ENCODE measurements at regions not wholly inside any gene's neighbourhood (a gene's known extent, or its start where the extent isn't known, plus 50 kb on each side); places are given as distances from the start of the nearest gene placed in this dataset.
"Not testable (repeated sequence)": the region's sequence is repeated elsewhere in the genome, so short reads cannot be mapped to it uniquely, and the experiment has no call there.

DNA sequence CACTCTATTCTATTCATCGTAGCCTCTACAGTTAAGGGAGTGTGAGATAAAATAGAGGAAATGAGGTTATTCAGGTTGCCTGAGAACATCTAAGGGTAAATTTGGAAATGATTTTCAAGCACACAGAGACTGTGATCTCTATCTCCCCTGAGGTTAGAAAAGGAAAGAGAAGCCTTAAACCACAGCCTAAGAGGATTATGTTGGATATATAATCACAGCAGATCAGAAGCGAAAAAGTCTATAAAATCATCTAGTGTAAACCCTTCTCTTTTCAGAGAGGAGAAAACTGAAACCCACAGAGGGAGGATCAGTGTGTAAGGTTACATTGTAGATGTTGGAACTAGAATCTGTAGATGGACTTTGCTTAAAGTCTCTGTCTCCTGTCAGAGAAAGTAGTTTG, 90.6 kb upstream of the SEMA3E start:
- Mint-ChIP-seq H3K27ac (no peak overlapping the region), H3K9me3 (peaks cover 0 to 9% (median 3%) of the 10 kb centered on the region in 8 donors), H3K27me3 (no peaks in the 10 kb centered on the region), H3K4me3 (no peak overlapping the region), H3K4me1 (no peaks in the 10 kb centered on the region), H3K36me3 (no peaks in the 10 kb centered on the region)
- ChIA-PET CTCF (ENCODE audit: partially characterized antibody) (no interaction called here), POLR2A (ENCODE audit: partially characterized antibody) (no interaction called here)
- intact Hi-C loops (cut with micrococcal nuclease), result no loop called here
- Histone ChIP-seq H3K36me3 (ENCODE audit: insufficient read depth, low read length) (no peaks in the 10 kb centered on the region), H3K27ac (ENCODE audit: low read depth, low read length) (no peak overlapping the region), H3K4me1 (ENCODE audit: insufficient read depth, low read length) (no peaks in the 10 kb centered on the region), H3K9me3 (ENCODE audit: control insufficient read depth in 1 of 2, low read length in 2 of 2) (no peaks in the 10 kb centered on the region), H3K4me3 (ENCODE audit: low read length in 2 of 2) (no peak overlapping the region), H3K27me3 (ENCODE audit: insufficient read depth, low read length) (no peaks in the 10 kb centered on the region)
- no peak for DNase-seq

- Mint-ChIP-seq H3K4me3 (no peak overlapping the region), H3K36me3 (no peaks in the 10 kb centered on the region), H3K4me1 (no peaks in the 10 kb centered on the region), H3K27ac (no peak overlapping the region), H3K9me3 (peaks cover 0 to 9% (median 2%) of the 10 kb centered on the region in 8 donors), H3K27me3 (no peaks in the 10 kb centered on the region)
- no peak overlapping the region for H3K4me3 ChIP-seq (ENCODE audit: low read length in 2 of 2)
- no peak for DNase-seq
- H3K9me3 ChIP-seq (ENCODE audit: control insufficient read depth in 1 of 2, low read length in 2 of 2), result no peaks in the 10 kb centered on the region
- ChIA-PET POLR2A (ENCODE audit: partially characterized antibody) (no interaction called here), CTCF (ENCODE audit: partially characterized antibody) (no interaction called here)
- no peaks in the 10 kb centered on the region for H3K36me3 ChIP-seq (ENCODE audit: insufficient read depth, low read length)
- H3K27ac ChIP-seq (ENCODE audit: low read depth, low read length), result no peak overlapping the region
- intact Hi-C loops (cut with micrococcal nuclease), result no loop called here
- no peaks in the 10 kb centered on the region for H3K4me1 ChIP-seq (ENCODE audit: insufficient read depth, low read length)
- H3K27me3 ChIP-seq (ENCODE audit: insufficient read depth, low read length), result no peaks in the 10 kb centered on the region
Observed at GRCh38 chr7:83738291-83738835, 89.4 kb upstream of the SEMA3E start.

DNA sequence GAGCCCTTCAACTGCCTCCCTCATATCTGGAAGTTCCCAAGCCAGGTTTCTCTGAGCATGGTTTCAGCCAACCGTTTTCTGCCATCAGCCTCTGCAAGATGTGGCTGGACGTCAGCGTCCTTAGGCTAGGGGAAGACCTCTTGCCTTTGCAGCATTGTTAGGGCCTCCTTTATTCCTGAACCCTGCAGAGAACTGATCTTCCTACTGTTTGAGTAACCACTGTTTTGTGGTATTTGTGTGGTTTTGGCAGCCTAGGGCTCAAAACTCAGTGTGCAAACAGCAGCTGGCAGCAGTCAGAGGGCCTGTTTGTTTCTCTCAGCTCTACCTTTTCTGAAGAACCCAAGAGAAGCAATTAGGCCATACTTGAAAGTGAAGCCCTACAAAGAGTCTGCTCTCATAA, 83.4 kb upstream of the SEMA3E start:
- no peak overlapping the region for H3K4me3 ChIP-seq (ENCODE audit: low read length in 2 of 2)
- POLR2A ChIA-PET (ENCODE audit: partially characterized antibody), result no interaction called here
- Mint-ChIP-seq H3K9me3 (peaks cover 0 to 5% (median 3%) of the 10 kb centered on the region in 8 donors), H3K36me3 (no peaks in the 10 kb centered on the region), H3K4me3 (no peak overlapping the region), H3K27ac (no peak overlapping the region), H3K4me1 (no peaks in the 10 kb centered on the region), H3K27me3 (no peaks in the 10 kb centered on the region)
- CTCF ChIA-PET (ENCODE audit: partially characterized antibody), result no interaction called here
- H3K27me3 ChIP-seq (ENCODE audit: insufficient read depth, low read length), result no peaks in the 10 kb centered on the region
- no peaks in the 10 kb centered on the region for H3K4me1 ChIP-seq (ENCODE audit: insufficient read depth, low read length)
- H3K36me3 ChIP-seq (ENCODE audit: insufficient read depth, low read length), result no peaks in the 10 kb centered on the region
- H3K27ac ChIP-seq (ENCODE audit: low read depth, low read length), result no peak overlapping the region
- no peaks in the 10 kb centered on the region for H3K9me3 ChIP-seq (ENCODE audit: control insufficient read depth in 1 of 2, low read length in 2 of 2)
- intact Hi-C loops (cut with micrococcal nuclease), result no loop called here
- no peak for DNase-seq

DNA sequence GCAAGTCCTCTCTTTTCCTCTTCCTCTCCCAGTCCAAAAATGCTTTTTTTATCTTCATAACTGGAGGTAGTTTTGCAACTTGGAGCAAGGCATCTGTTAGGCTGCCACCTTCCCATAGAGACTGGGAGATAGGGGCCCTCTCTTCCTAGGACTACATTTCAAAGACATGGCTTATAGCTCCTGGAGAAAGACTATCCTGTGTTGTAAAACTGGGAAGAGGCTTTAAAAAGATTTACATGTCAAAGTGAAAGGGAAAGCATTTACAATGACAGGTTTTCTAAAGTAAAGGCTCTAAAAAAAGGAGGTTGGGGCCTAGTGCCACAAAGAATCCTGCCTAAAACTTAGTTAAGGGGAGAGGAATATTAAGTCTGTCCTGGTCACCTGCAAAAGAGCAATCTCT, 82.2 kb upstream of the SEMA3E start:
- H3K36me3 ChIP-seq (ENCODE audit: insufficient read depth, low read length), result no peaks in the 10 kb centered on the region
- POLR2A ChIA-PET (ENCODE audit: partially characterized antibody), result no interaction called here
- intact Hi-C loops (cut with micrococcal nuclease), result no loop called here
- peaks cover 0 to 5% (median 3%) of the 10 kb centered on the region in 8 donors for H3K9me3 Mint-ChIP-seq
- no peak overlapping the region for H3K27ac Mint-ChIP-seq
- H3K4me3 Mint-ChIP-seq, result no peak overlapping the region
- no peaks in the 10 kb centered on the region for H3K4me1 Mint-ChIP-seq
- DNase-seq, result no peak
- H3K4me1 ChIP-seq (ENCODE audit: insufficient read depth, low read length), result no peaks in the 10 kb centered on the region
- H3K27me3 ChIP-seq (ENCODE audit: insufficient read depth, low read length), result no peaks in the 10 kb centered on the region
- H3K27ac ChIP-seq (ENCODE audit: low read depth, low read length), result no peak overlapping the region
- no peaks in the 10 kb centered on the region for H3K9me3 ChIP-seq (ENCODE audit: control insufficient read depth in 1 of 2, low read length in 2 of 2)
- CTCF ChIA-PET (ENCODE audit: partially characterized antibody), result no interaction called here
- H3K27me3 Mint-ChIP-seq, result no peaks in the 10 kb centered on the region
- H3K4me3 ChIP-seq (ENCODE audit: low read length in 2 of 2), result no peak overlapping the region
- H3K36me3 Mint-ChIP-seq, result no peaks in the 10 kb centered on the region

DNA sequence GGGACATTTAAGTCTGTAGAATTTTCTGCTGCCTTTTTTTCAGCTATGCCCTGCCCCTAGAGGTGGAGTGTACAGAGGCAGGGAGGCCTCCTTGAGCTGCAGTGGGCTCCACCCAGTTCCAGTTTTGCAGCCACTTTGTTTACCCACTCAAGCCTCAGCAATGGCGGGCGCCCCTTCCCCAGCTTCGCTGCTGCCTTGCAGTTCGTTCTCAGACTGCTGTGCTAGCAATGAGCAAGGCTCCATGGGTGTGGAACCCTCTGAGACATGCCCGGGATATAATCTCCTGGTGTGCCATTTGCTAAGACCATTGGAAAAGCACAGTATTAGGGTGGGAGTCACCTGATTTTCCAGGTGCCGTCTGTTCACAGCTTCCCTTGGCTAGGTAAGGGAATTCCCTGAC, 68.0 kb upstream of the SEMA3E start:
- H3K4me1 Mint-ChIP-seq; H3K27ac Mint-ChIP-seq; H3K27me3 ChIP-seq (ENCODE audit: insufficient read depth, low read length); H3K36me3 Mint-ChIP-seq; H3K4me3 Mint-ChIP-seq; H3K27ac ChIP-seq (ENCODE audit: low read depth, low read length); intact Hi-C loops (cut with micrococcal nuclease); H3K9me3 ChIP-seq (ENCODE audit: control insufficient read depth in 1 of 2, low read length in 2 of 2); CTCF ChIA-PET (ENCODE audit: partially characterized antibody); DNase-seq; H3K36me3 ChIP-seq (ENCODE audit: insufficient read depth, low read length); H3K4me3 ChIP-seq (ENCODE audit: low read length in 2 of 2); H3K27me3 Mint-ChIP-seq; H3K4me1 ChIP-seq (ENCODE audit: insufficient read depth, low read length); POLR2A ChIA-PET (ENCODE audit: partially characterized antibody): not testable (repeated sequence)
- H3K9me3 Mint-ChIP-seq, result peaks cover 0 to 33% (median 6%) of the 10 kb centered on the region in 8 donors

GRCh38 chr7:83708531-83708930, 59.6 kb upstream of the SEMA3E start:
- Histone ChIP-seq H3K9me3 (ENCODE audit: control insufficient read depth in 1 of 2, low read length in 2 of 2) (no peaks in the 10 kb centered on the region), H3K27me3 (ENCODE audit: insufficient read depth, low read length) (no peaks in the 10 kb centered on the region), H3K36me3 (ENCODE audit: insufficient read depth, low read length) (no peaks in the 10 kb centered on the region), H3K4me3 (ENCODE audit: low read length in 2 of 2) (no peak overlapping the region), H3K4me1 (ENCODE audit: insufficient read depth, low read length) (no peaks in the 10 kb centered on the region), H3K27ac (ENCODE audit: low read depth, low read length) (no peak overlapping the region)
- peaks cover 0 to 20% (median 5%) of the 10 kb centered on the region in 8 donors for H3K9me3 Mint-ChIP-seq
- POLR2A ChIA-PET (ENCODE audit: partially characterized antibody), result no interaction called here
- no peaks in the 10 kb centered on the region for H3K27me3 Mint-ChIP-seq
- H3K36me3 Mint-ChIP-seq, result no peaks in the 10 kb centered on the region
- H3K4me1 Mint-ChIP-seq, result no peaks in the 10 kb centered on the region
- DNase-seq, result no peak
- H3K27ac Mint-ChIP-seq, result no peak overlapping the region
- intact Hi-C loops (cut with micrococcal nuclease), result no loop called here
- CTCF ChIA-PET (ENCODE audit: partially characterized antibody), result no interaction called here
- no peak overlapping the region for H3K4me3 Mint-ChIP-seq

DNA sequence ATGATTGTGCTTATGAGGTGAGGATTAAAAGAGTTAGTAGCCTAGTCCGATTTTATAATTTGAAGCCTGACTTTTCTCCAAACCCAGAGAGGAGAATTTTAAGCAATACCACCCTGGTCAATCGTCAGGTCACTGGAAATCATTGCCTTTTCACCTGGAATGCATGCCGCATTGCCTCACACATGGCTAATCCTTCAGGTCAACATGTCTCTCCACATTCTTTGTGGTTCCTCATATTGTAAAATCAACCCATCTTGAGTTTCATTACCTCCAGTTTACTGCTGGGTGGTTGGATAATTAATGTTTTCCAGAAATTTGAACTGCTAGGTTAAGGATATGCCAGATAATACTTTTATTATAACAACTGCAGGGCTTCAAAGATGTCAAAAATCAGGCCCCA, 55.6 kb upstream of the SEMA3E start:
- Histone ChIP-seq H3K36me3 (ENCODE audit: insufficient read depth, low read length) (no peaks in the 10 kb centered on the region), H3K27me3 (ENCODE audit: insufficient read depth, low read length) (no peaks in the 10 kb centered on the region), H3K27ac (ENCODE audit: low read depth, low read length) (no peak overlapping the region), H3K4me3 (ENCODE audit: low read length in 2 of 2) (no peak overlapping the region), H3K9me3 (ENCODE audit: control insufficient read depth in 1 of 2, low read length in 2 of 2) (no peaks in the 10 kb centered on the region), H3K4me1 (ENCODE audit: insufficient read depth, low read length) (no peaks in the 10 kb centered on the region)
- Mint-ChIP-seq H3K36me3 (no peaks in the 10 kb centered on the region), H3K27me3 (no peaks in the 10 kb centered on the region), H3K27ac (no peak overlapping the region), H3K4me1 (no peaks in the 10 kb centered on the region), H3K9me3 (peaks cover 0 to 7% (median 3%) of the 10 kb centered on the region in 8 donors), H3K4me3 (no peak overlapping the region)
- ChIA-PET POLR2A (ENCODE audit: partially characterized antibody) (no interaction called here), CTCF (ENCODE audit: partially characterized antibody) (no interaction called here)
- intact Hi-C loops (cut with micrococcal nuclease), result no loop called here
- DNase-seq, result no peak

GRCh38 chr7:83702446-83702845, 53.5 kb upstream of the SEMA3E start:
- POLR2A ChIA-PET (ENCODE audit: partially characterized antibody), result no interaction called here
- intact Hi-C loops (cut with micrococcal nuclease), result no loop called here
- CTCF ChIA-PET (ENCODE audit: partially characterized antibody), result no interaction called here
- Histone ChIP-seq H3K36me3 (ENCODE audit: insufficient read depth, low read length) (no peaks in the 10 kb centered on the region), H3K27ac (ENCODE audit: low read depth, low read length) (no peak overlapping the region), H3K9me3 (ENCODE audit: control insufficient read depth in 1 of 2, low read length in 2 of 2) (peaks cover 0 to 1% of the 10 kb centered on the region in 2 donors), H3K27me3 (ENCODE audit: insufficient read depth, low read length) (no peaks in the 10 kb centered on the region), H3K4me3 (ENCODE audit: low read length in 2 of 2) (no peak overlapping the region), H3K4me1 (ENCODE audit: insufficient read depth, low read length) (no peaks in the 10 kb centered on the region)
- Mint-ChIP-seq H3K27ac (peak overlapping the region in 1 of 7 donors; percentile 11), H3K4me1 (no peaks in the 10 kb centered on the region), H3K27me3 (no peaks in the 10 kb centered on the region), H3K4me3 (no peak overlapping the region), H3K9me3 (peaks cover 0 to 7% (median 5%) of the 10 kb centered on the region in 8 donors), H3K36me3 (no peaks in the 10 kb centered on the region)
- no peak for DNase-seq
